ENCODE measurements at regions not wholly inside any gene's neighbourhood (a gene's known extent, or its start where the extent isn't known, plus 50 kb on each side); places are given as distances from the start of the nearest gene placed in this dataset.

- TF ChIP-seq EZH2phosphoT487 (IDR thresholded peaks at IDR 0.05; ENCODE audit: insufficient read depth, low read depth), result no peak
- TF ChIP-seq EZH2 (IDR thresholded peaks at IDR 0.05; ENCODE audit: insufficient read depth, poor library complexity, severe bottlenecking), result no peak
Measured at GRCh38 chr21:15152591-15152990, 87.8 kb upstream of the NRIP1 start.
